T-helper 9 cell (primary cell): ENCODE measurements at regions not wholly inside any gene's neighbourhood (a gene's known extent, or its start where the extent isn't known, plus 50 kb on each side); places are given as distances from the start of the nearest gene placed in this dataset.

ENCODE experiments used
- DNase-seq: peaks from one replicate; pipeline ENCODE4 v3.0.0-alpha.2; 2020

DNA sequence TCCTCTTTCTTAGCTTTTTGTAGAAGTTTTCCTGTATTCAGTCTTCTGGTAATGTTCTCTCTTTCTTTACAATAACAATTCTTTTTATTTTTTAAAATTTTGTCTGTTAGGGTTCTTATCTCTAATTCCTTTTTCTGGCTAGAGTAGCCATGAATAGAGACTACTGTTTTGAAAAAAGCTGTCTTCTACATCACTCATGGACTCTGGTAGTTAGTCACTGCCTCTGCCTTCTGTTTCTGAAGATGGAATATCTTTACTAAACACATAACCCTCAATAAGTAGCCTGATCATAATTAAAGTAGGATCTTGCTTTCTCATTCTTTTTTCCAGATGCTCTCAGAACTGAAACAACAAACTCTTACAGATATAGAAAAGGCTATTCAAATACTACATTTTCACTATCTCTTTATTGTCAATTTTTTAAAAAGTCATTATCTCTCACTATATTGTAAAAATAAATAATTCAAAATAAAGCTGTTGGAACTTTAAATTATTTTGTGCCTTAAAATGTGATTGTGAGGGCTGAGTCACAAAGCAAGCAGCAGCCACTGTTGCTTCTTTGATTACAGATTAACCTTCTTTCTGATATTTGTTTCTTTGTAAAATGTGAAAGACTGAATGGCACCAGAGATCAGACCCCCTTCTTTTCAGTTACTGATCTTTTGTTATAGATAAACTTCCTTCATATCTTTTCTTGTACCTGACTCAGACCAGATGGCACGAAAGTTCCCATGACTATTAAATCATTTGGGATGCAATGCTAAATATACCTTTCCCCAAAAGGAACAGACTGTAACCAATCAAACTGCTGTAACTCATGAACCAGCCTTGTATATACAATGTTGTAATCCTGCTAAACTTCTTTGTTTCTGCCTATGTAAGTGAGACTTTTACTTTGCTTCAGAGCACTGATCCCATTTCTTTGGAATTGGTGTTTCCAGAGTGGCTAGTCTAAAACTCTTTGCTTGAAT lies 1159.5 kb downstream of the IGSF11 start:
- DNase-seq, result no peak

GRCh38 chr3:117875887-117876286 lies 1158.8 kb downstream of the IGSF11 start:
- no peak for DNase-seq

GRCh38 chr3:117880638-117881037 lies 1154.0 kb downstream of the IGSF11 start:
- DNase-seq, result no peak

DNA sequence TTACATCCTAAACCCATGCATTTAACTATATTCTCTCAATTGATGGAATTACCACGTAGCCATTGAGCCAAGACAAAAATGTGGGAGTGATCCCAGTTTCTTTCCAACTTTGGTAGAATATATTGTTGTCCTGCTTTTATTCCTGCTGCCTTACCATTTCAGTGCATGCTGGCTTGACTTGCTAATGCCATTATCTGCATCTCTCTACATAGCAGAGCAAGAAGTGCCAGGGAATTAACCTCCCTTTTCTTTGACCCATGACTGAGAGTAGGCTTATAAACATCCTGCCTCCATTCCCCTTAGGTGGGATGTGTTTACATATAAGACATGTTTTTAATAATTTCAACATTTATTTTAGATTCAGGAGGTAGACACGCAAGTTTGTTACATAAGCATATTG lies 1153.4 kb downstream of the IGSF11 start:
- DNase-seq, result no peak

GRCh38 chr3:117885011-117885441 lies 1149.6 kb downstream of the IGSF11 start:
- no peak for DNase-seq

- no peak for DNase-seq
These were observed 1148.5 kb downstream of the IGSF11 start for GRCh38 chr3:117886147-117886546.

GRCh38 chr3:117887031-117887430 lies 1147.6 kb downstream of the IGSF11 start:
- DNase-seq, result no peak

- no peak for DNase-seq
These were observed 1146.7 kb downstream of the IGSF11 start for GRCh38 chr3:117887901-117888300.

DNA sequence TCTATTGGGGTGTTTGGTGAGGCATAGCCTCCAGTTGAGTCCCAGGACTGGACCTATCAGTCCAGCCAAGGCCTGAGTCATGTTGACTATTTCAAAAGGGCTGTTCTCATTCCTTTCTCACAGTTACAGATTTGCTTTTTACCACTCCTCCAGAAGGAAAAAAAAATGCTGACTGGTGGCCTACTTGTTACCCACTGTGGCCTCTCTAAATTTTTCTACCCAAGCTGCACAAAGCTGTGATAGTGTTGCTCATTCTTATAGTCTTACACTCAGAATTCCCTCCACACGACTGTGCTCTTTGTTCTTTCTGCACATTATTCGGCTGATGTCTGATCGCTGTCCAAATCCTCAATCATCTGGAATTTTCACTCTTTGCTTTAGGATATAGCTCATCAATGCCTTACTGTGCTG lies 1142.2 kb downstream of the IGSF11 start:
- no peak for DNase-seq

- no peak for DNase-seq
These were observed 1141.6 kb downstream of the IGSF11 start for GRCh38 chr3:117893001-117893400.

- DNase-seq, result no peak
These were observed 1141.0 kb downstream of the IGSF11 start for GRCh38 chr3:117893638-117894037.

DNA sequence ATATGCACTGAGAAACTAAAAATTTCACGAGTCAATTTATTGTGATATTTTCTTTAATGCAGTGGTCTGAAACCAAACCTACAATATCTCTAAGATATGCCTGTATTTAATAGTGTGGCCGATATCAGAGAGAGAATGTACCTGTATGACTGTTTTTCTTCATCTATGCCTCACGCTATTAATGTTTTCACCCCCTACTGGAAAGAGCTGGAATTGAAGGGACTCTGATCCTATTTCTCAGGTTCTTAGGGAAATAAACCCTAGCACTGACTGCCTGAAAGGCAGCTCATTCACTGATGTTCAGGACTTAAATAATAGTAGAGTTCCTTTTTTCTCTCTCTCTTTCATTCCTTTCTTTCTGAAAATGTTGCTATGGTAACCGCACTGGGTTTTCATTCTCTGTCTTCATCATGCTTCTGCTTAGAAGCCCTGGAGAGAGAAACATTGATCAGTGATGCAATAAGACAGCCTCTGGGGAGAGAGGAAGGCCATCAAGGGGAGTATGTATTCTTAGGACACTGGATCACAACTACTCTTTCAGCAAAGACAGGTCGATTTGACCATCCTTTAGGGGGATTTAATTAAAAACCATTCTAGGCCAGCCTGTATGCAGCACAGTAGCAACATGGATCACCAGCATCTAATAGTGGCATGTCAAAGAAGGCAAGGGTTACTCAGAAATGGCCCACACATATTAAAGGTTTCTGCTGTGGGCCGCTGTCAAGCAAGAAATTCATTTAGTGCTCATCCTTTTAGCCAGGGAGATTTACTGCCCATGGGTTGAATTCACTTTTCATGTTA lies 1135.7 kb downstream of the IGSF11 start:
- DNase-seq, result no peak

DNA sequence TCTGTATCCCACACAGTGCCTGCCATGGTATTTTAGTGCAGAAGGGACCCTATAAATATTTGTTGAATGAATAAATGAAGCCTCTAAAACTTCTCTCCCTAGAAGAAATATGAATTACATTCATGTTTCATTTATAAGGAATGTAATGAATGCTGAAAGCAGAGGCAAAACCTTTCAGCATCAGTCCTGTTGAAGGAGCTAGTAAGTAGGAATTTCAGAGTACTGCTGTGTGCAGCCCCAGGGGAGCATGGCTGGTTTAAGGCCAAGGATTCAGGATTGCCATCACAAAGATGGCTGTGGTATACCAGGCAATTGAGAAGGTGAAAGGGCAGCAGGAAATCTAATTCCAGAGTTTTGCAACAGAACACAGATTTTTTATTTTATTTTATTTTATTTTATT lies 1131.4 kb downstream of the IGSF11 start:
- no peak for DNase-seq

- no peak for DNase-seq
These were observed 1123.7 kb downstream of the IGSF11 start for GRCh38 chr3:117910820-117911521.

DNA sequence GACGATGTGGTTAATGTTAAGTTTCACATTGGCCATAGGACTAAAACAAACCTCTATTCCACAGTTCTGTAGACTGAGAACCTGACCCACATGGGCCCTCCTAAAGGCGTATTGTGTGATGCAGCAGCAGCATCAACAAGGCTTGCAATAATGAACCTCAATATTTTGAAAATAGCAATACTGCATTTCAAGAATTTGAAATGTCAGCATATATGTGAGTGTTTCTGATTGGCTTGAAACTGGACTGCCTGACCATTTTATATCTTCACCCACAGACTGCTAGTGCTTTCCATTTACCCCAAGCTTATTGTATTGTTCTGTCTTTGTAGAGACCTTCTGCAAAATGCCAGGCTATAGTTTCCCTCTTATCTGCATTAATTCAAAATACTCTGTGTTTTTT lies 1122.3 kb downstream of the IGSF11 start:
- DNase-seq, result no peak

- DNase-seq, result no peak
These were observed 1120.0 kb downstream of the IGSF11 start for GRCh38 chr3:117914540-117915100.

DNA sequence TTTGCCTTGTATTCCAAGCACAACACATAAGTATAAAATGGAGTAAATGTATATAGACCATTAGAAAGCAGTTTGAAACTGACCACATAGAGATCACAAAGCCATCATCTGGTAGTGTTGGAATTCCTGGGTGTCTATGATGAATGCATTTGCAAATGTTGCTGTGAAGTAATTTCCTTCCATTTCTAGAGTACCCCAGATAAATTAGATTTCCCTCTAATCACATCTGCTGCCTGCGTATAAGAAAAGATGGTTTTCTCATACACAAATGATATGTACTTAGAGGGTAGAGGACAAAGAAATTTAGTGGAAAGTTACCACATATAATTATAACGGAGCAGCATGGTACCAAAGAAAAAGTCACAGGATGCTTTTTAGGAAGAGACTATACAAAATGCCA lies 1117.8 kb downstream of the IGSF11 start:
- DNase-seq, result no peak

DNA sequence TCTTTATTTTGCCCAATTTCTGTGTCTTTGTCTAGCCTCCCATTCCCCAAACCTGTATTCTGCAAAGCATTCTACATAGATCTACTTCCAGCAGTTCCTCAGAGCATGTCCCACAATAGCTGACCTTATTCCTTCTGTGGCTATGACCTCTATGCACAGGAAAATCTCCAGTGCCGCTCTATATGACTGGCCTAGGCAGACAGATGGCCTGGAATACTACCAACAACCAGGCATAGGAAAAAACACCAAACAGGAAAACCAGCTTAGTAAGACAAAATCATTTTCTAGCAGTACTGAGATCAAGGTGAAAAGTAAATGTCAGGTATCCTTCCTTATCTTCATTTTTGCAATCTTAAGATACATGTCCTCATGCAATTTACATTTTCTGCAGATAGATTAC lies 1115.0 kb downstream of the IGSF11 start:
- no peak for DNase-seq

- no peak for DNase-seq
These were observed 1114.3 kb downstream of the IGSF11 start for GRCh38 chr3:117920253-117920898.

- no peak for DNase-seq
These were observed 1113.2 kb downstream of the IGSF11 start for GRCh38 chr3:117921411-117921810.

GRCh38 chr3:117922039-117922438 lies 1112.6 kb downstream of the IGSF11 start:
- no peak for DNase-seq

GRCh38 chr3:117926819-117927218 lies 1107.8 kb downstream of the IGSF11 start:
- DNase-seq, result no peak
